HG03432 (cell line): ENCODE measurements at regions not wholly inside any gene's neighbourhood (a gene's known extent, or its start where the extent isn't known, plus 50 kb on each side); places are given as distances from the start of the nearest gene placed in this dataset.

Experiments used
- ATAC-seq: cut with Tn5 transposase; IDR thresholded peaks from one replicate; pipeline ENCODE4 v1.9.1; 2021; ENCODE audit warnings: mild to moderate bottlenecking, moderate library complexity; ENCODE audit not compliant: unreplicated experiment

GRCh38 chr4:18556402-18556801, 534.8 kb upstream of the LCORL start:
- no peak for ATAC-seq

GRCh38 chr4:18540349-18540748, 518.8 kb upstream of the LCORL start:
- ATAC-seq: no peak

- no peak for ATAC-seq
Observed at GRCh38 chr4:18538121-18538520, 516.6 kb upstream of the LCORL start.

- no peak for ATAC-seq
Observed at GRCh38 chr4:18536428-18536827, 514.9 kb upstream of the LCORL start.

- ATAC-seq: no peak
Observed at GRCh38 chr4:18535948-18536347, 514.4 kb upstream of the LCORL start.

GRCh38 chr4:18533262-18533775, 511.8 kb upstream of the LCORL start:
- ATAC-seq: no peak

- no peak for ATAC-seq
Observed at GRCh38 chr4:18531731-18532130, 510.2 kb upstream of the LCORL start.

GRCh38 chr4:18529482-18529881, 507.9 kb upstream of the LCORL start:
- ATAC-seq: no peak

GRCh38 chr4:18524667-18525066, 503.1 kb upstream of the LCORL start:
- ATAC-seq: no peak

GRCh38 chr4:18518098-18518497, 496.5 kb upstream of the LCORL start:
- ATAC-seq: no peak

- no peak for ATAC-seq
Observed at GRCh38 chr4:18513861-18514260, 492.3 kb upstream of the LCORL start.

GRCh38 chr4:18512718-18513117, 491.2 kb upstream of the LCORL start:
- no peak for ATAC-seq

GRCh38 chr4:18511727-18512126, 490.2 kb upstream of the LCORL start:
- ATAC-seq: no peak

GRCh38 chr4:18508786-18509185, 487.2 kb upstream of the LCORL start:
- ATAC-seq: no peak

- ATAC-seq: no peak
Observed at GRCh38 chr4:18480928-18481327, 459.4 kb upstream of the LCORL start.

GRCh38 chr4:18480342-18480741, 458.8 kb upstream of the LCORL start:
- ATAC-seq: no peak

- no peak for ATAC-seq
Observed at GRCh38 chr4:18479825-18480224, 458.3 kb upstream of the LCORL start.

GRCh38 chr4:18463987-18464559, 442.5 kb upstream of the LCORL start:
- ATAC-seq: no peak

- ATAC-seq: no peak
Observed at GRCh38 chr4:18458465-18458864, 436.9 kb upstream of the LCORL start.

- ATAC-seq: no peak
Observed at GRCh38 chr4:18454349-18454748, 432.8 kb upstream of the LCORL start.

GRCh38 chr4:18445110-18445509, 423.6 kb upstream of the LCORL start:
- no peak for ATAC-seq

- no peak for ATAC-seq
Observed at GRCh38 chr4:18444206-18444605, 422.7 kb upstream of the LCORL start.

- no peak for ATAC-seq
Observed at GRCh38 chr4:18442957-18443356, 421.4 kb upstream of the LCORL start.
